ENCODE measurements at regions not wholly inside any gene's neighbourhood (a gene's known extent, or its start where the extent isn't known, plus 50 kb on each side); places are given as distances from the start of the nearest gene placed in this dataset.

DNA sequence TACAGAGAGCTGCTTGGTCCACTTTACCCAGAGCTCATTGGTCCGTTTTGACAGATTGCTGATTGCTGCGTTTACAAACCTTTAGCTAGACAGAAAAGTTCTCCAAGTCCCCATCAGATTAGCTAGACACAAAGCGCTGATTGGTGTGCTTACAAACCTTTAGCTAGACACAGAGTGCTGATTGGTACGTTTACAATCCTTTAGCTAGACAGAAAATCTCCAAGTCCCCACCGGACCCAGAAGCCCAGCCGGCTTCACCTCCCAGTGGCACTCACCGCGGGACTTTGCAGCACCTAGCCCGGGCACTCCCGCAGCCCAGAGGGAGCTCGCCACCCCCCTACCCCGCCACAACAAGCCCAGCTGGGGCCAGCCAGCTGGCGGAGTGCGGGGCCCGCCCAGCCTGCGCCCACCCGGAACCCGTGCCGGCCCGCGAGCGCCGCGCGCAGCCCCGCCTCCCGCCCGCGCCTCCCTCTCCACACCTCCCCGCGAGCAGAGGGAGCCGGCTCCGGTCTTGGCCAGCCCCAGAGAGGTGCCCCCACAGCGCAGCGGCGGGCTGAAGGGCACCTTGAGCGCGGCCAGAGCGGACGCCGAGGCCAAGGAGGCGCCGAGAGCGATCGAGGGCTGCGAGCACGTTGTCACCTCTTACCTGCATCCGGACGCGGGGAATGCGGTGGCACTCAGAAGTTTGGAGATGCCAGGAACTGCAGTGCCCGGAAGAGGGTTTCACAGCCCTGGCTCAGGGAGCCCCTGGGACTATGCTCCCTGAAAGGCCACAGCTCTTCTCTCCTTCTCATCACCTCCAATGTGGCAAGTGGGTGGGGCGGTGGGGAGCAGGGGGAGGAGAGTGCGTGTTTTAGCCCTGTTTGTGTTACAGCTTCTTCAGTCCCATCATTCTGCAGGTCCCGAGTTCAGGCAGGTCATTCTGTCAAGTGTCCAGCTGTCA is 1504.5 kb downstream of the CDH11 start:
- DNase-seq (ENCODE audit: low spot score) = no peak

DNA sequence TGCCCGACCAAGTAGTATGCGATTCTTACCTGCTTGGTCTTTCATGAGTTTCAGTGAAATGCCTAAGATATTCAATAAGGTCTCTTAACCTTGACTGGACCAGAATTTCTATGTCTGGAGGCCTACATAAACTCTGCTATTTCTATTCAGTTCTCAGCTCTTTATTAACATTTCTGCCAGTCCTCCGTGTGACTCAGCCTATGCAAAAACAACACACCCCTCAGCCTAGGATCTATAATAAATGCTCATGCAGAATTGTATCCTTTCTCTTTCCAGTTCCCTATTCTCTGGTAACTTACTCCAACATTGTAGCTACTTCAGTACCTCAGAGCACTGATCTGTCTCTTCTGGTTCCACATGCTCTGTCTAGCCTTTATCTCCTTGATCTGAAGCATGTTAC is 1507.4 kb downstream of the CDH11 start:
- no peak for DNase-seq (ENCODE audit: low spot score)

DNA sequence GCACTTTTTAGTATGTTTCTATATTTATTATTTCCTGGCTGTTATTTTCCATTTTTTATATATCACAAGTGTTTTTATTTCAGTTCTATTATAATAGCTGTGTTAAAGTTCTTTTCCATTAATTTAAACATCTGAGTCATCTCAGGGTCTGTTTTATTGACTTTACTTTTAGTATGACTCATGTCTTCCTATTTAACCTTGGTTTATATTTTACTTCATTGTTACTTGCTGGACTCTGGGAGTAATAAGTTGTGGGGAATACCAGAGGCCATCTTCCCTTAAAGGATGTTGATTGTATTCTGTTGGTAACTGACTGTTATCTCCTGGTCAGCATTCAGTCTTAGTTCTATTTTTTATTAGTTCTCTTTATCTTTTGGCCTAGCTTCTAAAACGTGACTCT is 1508.2 kb downstream of the CDH11 start:
- no peak for DNase-seq (ENCODE audit: low spot score)

DNA sequence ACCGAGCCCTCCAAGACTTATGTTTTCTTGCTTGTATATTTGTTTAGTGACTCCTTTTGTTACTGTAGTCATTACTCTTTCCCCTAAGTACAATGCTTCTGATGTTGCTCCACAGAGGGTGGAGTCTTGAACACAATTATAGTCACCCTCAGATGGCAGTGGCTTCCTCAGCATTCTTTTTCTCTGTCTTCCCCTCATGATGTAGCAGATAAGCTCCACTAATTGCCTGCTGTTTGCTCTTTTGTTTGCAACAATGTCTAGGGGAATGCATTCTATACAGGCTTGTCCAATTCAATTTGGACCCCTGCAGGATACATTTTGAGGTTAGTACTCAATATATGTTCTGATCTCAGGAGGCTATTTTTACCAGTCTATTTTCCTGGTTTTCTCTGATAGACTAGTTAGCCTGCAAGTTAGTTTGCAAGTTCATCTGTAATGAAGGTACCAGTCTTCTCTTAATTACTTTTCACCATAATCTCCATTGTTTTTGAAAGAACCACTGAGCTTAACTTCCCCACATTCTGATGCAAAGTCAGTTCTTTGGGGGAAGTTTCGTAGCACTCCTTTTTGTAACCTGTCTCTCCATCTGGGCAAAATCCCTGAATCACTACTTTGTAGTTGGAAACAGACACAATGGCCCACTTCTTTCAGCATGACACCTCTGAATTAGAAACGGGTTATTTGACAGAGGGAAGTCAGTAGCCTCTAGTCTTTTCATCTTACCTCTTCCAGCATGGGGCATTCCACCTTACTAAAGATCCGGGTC is 1509.2 kb downstream of the CDH11 start:
- DNase-seq (ENCODE audit: low spot score) = no peak

DNA sequence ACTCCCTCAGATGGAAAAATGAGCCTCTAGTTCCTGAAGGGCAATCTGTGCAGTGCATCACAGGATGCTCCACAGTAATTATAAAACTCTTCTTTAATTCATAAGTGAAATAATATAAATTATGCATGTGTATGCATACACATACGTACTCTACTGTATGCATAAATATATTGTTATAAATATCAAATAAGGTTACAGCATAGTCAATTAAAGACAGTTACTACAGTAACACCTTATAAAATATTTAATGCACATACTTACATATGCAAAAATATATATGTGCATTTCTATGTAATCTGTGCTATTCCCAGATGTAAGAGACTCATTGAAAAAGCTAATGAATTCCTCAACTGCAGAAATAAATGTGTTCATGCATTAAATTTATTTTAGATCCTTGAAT is 1515.1 kb downstream of the CDH11 start:
- DNase-seq (ENCODE audit: low spot score) = no peak

DNA sequence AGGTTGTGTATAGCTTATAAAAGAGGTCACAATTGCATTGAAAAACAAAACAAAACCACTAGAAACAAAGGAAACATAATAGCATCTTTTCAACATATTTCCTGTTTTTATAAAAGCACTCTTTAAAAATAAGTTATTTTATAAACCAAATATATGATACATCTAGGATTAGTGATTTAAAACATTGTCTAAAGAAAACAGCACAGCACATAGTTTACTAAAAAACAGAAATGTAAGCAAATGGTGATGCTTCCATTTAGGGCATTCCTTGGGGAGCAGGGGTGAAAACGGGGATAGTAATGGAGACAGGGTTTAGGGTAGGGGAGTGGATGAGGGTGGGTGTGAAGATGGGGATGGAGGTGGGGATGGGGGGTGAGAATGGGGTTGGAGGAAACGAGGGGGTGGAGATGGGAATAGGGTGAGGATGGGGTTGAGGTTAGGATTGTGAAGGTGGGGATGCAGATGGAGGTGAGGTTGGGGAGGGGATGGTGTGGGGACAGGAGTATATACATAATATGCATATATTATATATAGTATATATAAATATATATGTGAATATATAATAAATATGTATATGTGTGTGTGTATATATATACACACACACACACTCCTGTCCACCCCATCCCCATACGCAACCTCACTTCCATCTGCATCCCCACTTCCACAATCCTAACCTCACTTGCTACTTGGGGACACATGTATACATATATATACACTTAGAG is 1519.5 kb downstream of the CDH11 start:
- DNase-seq (ENCODE audit: low spot score) = no peak

DNA sequence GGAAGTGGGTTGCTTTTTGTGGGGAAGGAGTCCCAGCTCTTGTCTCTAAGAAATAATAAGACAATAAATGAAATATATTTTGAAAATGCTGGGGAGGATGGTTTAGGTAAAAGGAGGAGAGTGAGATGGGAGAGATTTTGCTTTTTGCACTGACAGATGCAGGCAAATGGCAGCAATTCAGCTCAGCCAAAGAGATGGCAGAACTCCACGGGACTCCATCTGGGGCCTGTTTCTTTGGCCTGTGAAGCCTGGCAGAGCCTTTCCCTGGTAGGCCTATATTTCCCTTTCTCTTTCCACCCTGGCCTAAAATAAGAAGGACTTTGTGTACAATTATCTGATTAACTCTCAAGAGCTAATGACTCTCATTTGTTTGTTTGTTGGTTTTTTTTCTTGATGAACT is 1525.1 kb downstream of the CDH11 start:
- DNase-seq (ENCODE audit: low spot score) = no peak

DNA sequence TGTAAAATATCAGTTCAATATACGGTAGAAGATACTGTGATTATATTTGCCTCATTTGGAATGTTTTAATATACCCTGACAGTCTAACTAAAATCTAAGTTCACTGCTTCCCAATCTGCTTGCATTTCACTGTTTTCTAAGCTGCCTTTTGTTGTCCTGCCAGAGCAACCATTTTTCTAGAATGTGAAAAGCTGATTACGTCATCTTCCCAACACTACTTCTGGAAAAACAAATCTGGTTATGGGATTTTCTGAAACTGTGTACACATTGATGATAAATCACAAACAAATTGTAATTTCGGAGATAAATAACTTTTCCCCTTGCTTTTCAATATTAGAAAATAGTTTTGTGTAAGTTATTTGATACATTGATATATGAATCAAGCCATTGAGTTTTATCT is 1529.0 kb downstream of the CDH11 start:
- DNase-seq (ENCODE audit: low spot score) = no peak

DNA sequence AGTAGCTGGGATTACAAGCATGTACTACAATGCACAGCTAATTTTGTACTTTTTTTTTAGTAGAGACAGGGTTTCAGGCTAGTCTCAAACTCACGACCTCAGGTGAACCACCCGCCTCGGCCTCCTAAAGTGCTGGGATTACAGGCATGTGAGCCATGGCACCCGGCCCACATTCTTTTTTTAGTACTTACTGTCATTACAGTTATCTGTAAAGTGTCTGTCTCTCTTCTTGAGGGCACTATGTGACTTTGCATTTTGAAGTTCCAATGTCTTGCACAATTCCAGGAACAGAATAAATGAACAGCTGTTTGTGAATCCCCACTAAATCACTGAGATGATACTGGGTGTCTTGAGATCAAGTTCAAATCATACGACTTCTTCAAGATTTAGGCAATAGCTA is 1540.3 kb downstream of the CDH11 start:
- no peak for DNase-seq (ENCODE audit: low spot score)

DNA sequence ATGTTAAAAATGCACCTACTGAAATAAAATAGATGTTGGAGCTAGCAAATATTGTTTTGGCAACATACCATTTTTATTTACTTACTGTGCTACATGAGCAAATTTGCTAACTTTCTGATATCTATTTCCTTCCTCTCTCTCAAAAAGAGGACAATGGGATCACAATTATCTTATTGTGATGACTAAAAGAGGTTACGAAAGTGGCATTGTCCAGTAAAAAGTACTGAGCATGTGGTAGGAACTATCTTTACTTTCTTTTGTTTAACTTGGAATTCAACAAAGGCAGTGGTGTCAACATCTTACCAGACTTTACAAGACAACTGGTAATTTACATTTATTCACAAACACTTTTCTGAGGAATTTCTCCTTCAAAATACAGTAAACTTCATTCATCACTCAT is 1542.6 kb upstream of the CDH8 start:
- DNase-seq (ENCODE audit: low spot score) = no peak

DNA sequence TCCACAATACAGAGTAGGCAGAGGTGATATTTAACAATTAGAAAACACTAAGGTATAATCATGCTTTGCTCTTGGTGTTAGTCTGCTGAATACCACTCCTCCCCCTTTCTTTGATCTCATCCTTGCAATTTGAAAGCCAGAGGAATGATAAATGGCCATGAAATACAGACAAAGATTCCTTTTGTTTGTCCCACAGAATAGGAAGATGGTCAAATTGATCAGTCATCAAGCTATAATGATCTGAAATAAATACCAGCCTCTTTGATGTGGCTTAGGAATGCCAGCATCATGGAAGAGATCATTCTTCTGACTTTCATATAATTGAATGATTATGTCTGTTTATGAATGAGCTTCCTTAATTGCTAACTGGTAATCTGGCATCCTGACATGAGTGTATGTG is 1541.7 kb upstream of the CDH8 start:
- no peak for DNase-seq (ENCODE audit: low spot score)

DNA sequence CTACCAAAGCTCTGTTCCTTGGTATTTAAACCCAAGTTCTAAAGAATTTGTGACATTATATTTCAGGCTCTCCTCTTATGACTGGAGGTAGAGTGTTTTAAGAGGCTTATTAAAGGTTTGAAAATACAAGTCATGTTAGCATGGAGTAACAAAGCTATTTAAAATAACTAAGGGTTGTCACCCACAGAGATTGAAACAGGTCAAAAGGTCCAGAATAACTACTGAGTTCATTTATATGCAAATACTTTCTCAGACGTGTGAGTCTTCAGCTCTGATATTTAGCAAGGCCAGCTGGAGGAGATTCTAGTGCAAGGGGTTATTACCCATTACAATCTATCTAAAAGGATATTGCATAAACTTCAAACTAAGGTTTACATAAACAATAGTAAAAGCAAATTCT is 1538.8 kb upstream of the CDH8 start:
- DNase-seq (ENCODE audit: low spot score) = no peak

DNA sequence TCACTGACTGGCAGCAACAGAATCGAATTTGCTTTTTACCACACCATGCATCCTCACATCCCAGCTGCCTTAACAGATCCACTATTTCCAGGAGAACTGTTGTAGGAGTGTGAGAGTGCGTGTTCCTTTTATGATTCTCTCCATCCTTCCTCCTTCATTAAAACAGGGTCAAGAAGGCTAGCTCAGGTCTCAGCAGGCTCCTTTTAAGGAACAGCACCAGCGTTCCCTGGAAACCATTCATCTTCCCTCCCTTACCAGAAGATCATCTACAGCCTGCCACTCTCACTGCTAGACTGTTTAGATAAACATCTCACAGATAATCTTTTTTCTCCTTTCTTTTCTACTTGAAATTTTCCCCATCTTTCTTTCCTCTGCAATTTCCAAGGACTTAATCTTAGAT is 1531.9 kb upstream of the CDH8 start:
- no peak for DNase-seq (ENCODE audit: low spot score)

DNA sequence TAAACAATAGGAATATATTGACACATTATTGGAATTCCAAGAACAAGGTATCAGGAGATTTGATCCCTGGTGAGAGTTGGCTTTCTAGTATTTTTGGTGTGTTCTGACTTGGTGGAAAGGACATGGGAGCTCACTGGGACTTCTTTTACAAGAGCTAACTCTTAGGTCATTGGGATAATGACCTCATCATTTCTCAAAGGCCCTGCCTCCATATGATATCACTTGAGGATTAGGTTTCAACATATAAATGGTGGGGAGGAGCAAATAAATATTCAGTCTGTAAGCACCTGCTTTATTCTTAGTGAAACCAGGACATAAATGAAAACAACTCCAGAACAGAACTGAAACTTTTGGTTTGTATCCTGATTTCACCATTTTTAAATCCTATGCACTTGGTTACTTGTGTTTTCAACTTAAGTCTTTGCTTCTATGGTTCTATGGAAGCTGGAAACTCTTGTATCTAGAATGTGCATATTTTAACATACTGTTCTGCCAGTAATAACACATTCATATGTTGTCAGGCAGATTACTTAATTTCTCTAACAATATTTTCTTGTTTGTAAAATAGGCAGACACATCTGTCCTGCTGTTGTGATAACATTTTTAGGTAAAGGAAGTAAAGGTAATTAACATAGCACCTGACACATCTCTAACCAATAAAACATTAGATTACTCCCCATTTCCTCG is 1527.7 kb upstream of the CDH8 start:
- DNase-seq (ENCODE audit: low spot score) = no peak

DNA sequence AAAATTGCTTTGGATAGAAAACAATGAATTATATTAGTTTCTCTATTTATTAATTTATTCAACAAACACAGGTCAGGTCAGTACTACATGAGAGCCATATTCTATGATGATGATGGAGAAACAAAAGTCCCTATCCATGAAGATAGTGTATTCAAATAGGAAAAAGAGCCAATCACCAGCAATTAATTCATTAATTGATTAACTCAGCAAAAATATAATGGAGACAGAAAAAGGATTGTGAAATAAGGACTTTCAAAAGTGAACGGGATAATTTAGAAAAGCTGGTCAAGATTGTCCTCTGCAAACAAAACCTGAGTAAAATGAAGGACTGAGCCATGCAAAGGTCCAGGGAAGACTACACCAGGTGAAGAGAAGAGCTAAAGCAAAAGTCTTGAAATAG is 1517.7 kb upstream of the CDH8 start:
- no peak for DNase-seq (ENCODE audit: low spot score)

DNA sequence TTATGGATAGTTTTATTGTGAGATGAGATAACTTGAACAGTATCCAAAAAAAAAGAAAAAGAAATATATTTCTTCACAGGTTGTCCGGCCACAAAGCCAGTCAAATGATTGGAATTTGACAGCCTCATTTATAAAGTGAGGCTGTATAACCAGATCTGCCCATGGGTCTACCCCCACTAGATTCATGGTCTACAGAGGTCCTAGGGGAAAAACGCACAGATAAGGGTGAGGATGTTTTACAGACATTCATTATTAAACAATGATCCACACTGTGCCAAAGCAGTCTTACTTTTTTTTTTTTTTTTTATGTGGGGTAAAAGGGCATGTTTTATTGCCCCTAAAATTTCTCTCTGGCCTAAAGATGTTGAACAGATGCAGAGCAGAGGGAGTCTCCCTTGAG is 1503.0 kb upstream of the CDH8 start:
- DNase-seq (ENCODE audit: low spot score) = no peak

DNA sequence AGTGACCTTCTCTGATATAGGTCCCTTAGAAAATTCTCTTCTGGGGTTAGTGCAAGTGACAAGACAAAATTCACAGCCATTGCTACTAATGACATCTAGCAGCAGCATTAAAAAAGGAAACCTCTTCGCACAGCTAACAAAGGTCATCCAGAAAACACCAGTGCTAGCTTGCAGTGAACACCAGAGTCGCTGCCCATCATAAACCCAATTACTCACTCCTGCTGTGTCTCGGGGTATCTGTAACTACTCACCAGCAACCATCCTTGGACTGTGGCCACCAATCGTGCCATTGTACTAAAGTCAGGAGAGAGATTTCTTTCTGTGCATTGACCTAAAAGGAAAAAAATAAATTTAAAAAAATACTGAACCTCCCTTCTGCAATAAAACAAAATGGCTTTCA is 1494.7 kb upstream of the CDH8 start:
- no peak for DNase-seq (ENCODE audit: low spot score)

DNA sequence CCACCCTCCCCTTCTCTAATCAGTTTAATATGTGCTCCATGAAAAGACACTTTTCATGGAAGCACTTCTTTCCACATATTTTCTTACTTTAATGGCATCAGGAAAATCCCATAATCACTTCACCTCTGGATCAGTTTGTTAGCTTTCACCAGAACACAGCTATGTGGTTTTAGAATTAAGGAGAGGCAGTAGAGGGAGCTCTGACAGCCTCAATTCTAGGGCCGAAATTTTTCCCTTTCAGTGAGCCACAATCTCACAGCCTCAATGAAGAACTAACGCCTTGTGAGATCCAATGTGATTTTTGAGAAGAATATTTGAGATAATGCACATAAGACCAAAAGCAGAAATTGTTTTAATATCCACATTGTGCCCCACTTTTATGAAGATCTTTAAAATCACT is 1494.0 kb upstream of the CDH8 start:
- no peak for DNase-seq (ENCODE audit: low spot score)

DNA sequence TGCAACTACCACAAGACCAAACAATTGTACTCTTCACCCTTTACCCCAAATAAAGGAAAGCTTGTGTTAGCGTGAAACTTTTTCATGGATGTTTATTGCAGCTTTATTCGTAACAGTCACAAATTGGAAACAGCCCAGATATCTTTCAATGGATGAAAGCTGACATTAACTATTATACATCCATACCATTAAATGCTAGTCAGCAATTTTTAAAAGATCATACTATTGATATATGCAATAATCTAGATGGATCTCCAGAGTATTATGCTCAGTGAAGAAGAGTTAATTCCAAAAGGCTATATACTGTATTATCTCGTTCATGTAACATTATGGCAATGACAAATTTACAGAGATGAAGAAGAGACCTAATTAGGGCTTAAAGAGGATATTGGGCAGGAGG is 1491.2 kb upstream of the CDH8 start:
- no peak for DNase-seq (ENCODE audit: low spot score)

DNA sequence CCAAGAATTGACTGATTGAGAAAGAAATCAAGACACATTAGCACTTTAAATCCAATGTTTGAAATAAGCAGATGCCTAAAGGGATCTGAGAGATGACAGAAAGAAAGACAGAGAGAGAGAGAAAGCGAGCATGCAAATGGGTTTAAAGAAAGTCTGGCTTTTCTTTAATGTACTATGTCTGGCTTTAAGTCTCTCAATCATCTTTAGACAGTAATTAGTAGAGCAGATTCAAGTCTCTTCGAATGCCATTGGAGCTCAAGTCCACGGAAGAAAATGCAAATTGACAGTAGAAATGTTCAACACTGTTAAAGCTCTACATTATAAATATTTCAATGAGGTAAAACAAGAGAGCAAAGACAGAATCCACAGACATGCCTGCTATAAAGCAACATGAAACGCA is 1480.2 kb upstream of the CDH8 start:
- no peak for DNase-seq (ENCODE audit: low spot score)

DNA sequence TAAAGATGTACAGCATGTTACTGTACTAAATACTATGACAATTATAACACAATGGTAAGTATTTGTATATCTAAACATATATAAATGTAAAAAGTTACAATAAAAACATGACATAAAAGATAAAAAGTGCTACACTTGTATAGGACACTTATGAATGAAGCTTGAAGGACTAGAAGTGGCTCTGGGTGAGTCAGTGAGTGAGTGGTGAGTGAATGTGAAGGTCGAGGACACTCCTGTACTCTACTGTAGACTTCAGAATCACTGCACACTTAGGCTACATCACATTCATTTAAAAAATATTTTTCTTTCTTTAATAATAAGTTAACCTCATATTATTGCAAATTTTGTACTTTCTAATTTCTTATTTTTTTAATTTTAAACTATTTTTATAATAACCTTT is 1476.7 kb upstream of the CDH8 start:
- DNase-seq (ENCODE audit: low spot score) = no peak

DNA sequence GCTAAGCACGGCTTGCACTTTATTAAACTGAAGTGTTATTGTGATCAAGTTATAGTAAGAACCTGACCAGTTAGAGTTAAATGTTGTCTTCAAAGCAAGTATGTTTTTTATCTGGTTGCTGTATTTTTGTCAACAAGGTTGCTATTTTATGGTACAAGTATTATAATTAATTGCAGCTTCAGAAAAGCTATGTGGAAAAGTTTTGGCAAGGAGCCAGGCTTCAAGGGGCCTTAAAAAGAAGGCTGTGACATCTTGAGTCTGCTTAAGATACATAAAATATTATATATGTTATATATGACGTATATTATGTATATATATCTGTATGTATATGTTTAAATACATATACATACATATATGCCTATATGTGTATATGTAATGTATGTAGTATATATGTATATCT is 1461.2 kb upstream of the CDH8 start:
- no peak for DNase-seq (ENCODE audit: low spot score)

Measured in hematopoietic multipotent progenitor cell treated with erythropoietin and hydrocortisone succinate and interleukin-3 and kit ligand, for 17 days (in vitro differentiated cells).